Hepatocyte (in vitro differentiated cells): ENCODE measurements at regions not wholly inside any gene's neighbourhood (a gene's known extent, or its start where the extent isn't known, plus 50 kb on each side); places are given as distances from the start of the nearest gene placed in this dataset.

Source experiments
- DNase-seq: peaks from one replicate; pipeline ENCODE4 v3.0.0-alpha.2; 2016; ENCODE audit warnings: low spot score
- H2AFZ ChIP-seq: fragments of 200-600 bp; sonication (generic); 2 replicates; pipeline ENCODE4 v1.6.0; 2016; ENCODE audit warnings: antibody characterized with exemption, mild to moderate bottlenecking
- H3K27ac ChIP-seq: fragments of 200-600 bp; sonication (generic); 2 replicates; pipeline ENCODE4 v1.5.1; 2016; ENCODE audit warnings: mild to moderate bottlenecking
- H3K27me3 ChIP-seq: fragments of 200-600 bp; sonication (generic); 2 replicates; pipeline ENCODE4 v1.6.1; 2016
- H3K36me3 ChIP-seq: fragments of 200-600 bp; sonication (generic); replicated peaks from 2 replicates; pipeline ENCODE4 v1.5.1; 2016; ENCODE audit warnings: low read depth; ENCODE audit not compliant: insufficient read depth
- H3K4me1 ChIP-seq: fragments of 200-600 bp; sonication (generic); 2 replicates; pipeline ENCODE4 v1.5.1; 2016; ENCODE audit warnings: mild to moderate bottlenecking, moderate library complexity; ENCODE audit not compliant: insufficient read depth
- H3K4me2 ChIP-seq: fragments of 200-600 bp; sonication (generic); 2 replicates; pipeline ENCODE4 v1.6.0; 2016
- H3K4me3 ChIP-seq: fragments of 200-600 bp; sonication (generic); 2 replicates; pipeline ENCODE4 v1.5.1; 2016; ENCODE audit warnings: mild to moderate bottlenecking
- H3K79me2 ChIP-seq: fragments of 200-600 bp; sonication (generic); 2 replicates; pipeline ENCODE4 v1.6.0; 2017; ENCODE audit warnings: mild to moderate bottlenecking
- H3K9me2 ChIP-seq: fragments of 200-600 bp; sonication (generic); replicated peaks from 2 replicates; pipeline ENCODE4 v1.6.0; 2017; ENCODE audit warnings: mild to moderate bottlenecking; ENCODE audit not compliant: insufficient read depth
- H3K9me3 ChIP-seq: fragments of 200-600 bp; sonication (generic); 2 replicates; pipeline ENCODE4 v1.5.1; 2016; ENCODE audit warnings: low read depth, mild to moderate bottlenecking
- H4K20me1 ChIP-seq: fragments of 200-600 bp; sonication (generic); 2 replicates; pipeline ENCODE4 v1.6.0; 2016; ENCODE audit warnings: mild to moderate bottlenecking; ENCODE audit not compliant: insufficient read depth, poor library complexity, severe bottlenecking
- CTCF ChIP-seq: fragments of 200-600 bp; sonication (generic); IDR thresholded peaks from 2 replicates; pipeline ENCODE4 v1.5.1; 2016; ENCODE audit warnings: antibody characterized with exemption, mild to moderate bottlenecking; ENCODE audit not compliant: poor library complexity
- EZH2 ChIP-seq: fragments of 200-600 bp; sonication (generic); IDR thresholded peaks from 2 replicates; pipeline ENCODE4 v1.6.1; 2016; ENCODE audit warnings: antibody characterized with exemption, mild to moderate bottlenecking, borderline replicate concordance
- EZH2phosphoT487 ChIP-seq: fragments of 200-600 bp; sonication (generic); IDR thresholded peaks from one replicate; pipeline ENCODE4 v1.6.1; 2018; ENCODE audit warnings: antibody characterized with exemption, mild to moderate bottlenecking, low read depth, moderate library complexity; ENCODE audit not compliant: unreplicated experiment, severe bottlenecking
- WGBS: methylation state at CpG from one replicate; pipeline ENCODE4 v1.1.6; 2016; ENCODE audit warnings: low lambda C conversion rate; ENCODE audit errors: missing lambda C conversion rate; 5-methylcytosine and 5-hydroxymethylcytosine counted together

- 78% methylated on average over 6 of the region's 6 CpGs for WGBS
- TF ChIP-seq EZH2phosphoT487 = no peak
- TF ChIP-seq CTCF = no peak
- TF ChIP-seq EZH2 = no peak
Measured at GRCh38 chr10:78450807-78451485, 417.3 kb downstream of the RPS24 start.

GRCh38 chr10:78451592-78451991 lies 417.9 kb downstream of the RPS24 start:
- no peak overlapping the region for H2AFZ ChIP-seq
- TF ChIP-seq CTCF = no peak
- TF ChIP-seq EZH2phosphoT487 = no peak
- no peak for TF ChIP-seq EZH2
- no peaks in the 10 kb centered on the region for H3K27me3 ChIP-seq
- no peaks in the 10 kb centered on the region for H3K79me2 ChIP-seq
- H3K27ac ChIP-seq = no peak overlapping the region
- H4K20me1 ChIP-seq = no peaks in the 10 kb centered on the region
- H3K4me2 ChIP-seq = no peak overlapping the region
- no peak overlapping the region for H3K4me3 ChIP-seq
- peaks cover 20% of the 10 kb centered on the region for H3K4me1 ChIP-seq
- H3K9me2 ChIP-seq = no peaks in the 10 kb centered on the region
- WGBS = 63% methylated on average over 10 of the region's 10 CpGs
- no peaks in the 10 kb centered on the region for H3K9me3 ChIP-seq
- DNase-seq = peak; percentile 57
- no peaks in the 10 kb centered on the region for H3K36me3 ChIP-seq

More at GRCh38 chr10:78450807-78451485, 417.3 kb downstream of the RPS24 start:
- DNase-seq = no peak
- Histone ChIP-seq H3K79me2 (no peaks in the 10 kb centered on the region), H3K9me3 (no peaks in the 10 kb centered on the region), H2AFZ (no peak overlapping the region), H3K4me2 (no peak overlapping the region), H3K27ac (no peak overlapping the region), H3K9me2 (no peaks in the 10 kb centered on the region), H3K4me3 (no peak overlapping the region), H3K4me1 (peaks cover 18% of the 10 kb centered on the region), H3K36me3 (no peaks in the 10 kb centered on the region), H3K27me3 (no peaks in the 10 kb centered on the region), H4K20me1 (no peaks in the 10 kb centered on the region)

- no peaks in the 10 kb centered on the region for H3K9me2 ChIP-seq
- H3K79me2 ChIP-seq = no peaks in the 10 kb centered on the region
- no peaks in the 10 kb centered on the region for H3K36me3 ChIP-seq
- no peak overlapping the region for H3K27ac ChIP-seq
- no peak overlapping the region for H2AFZ ChIP-seq
- no peak for DNase-seq
- H3K27me3 ChIP-seq = no peaks in the 10 kb centered on the region
- H3K9me3 ChIP-seq = no peaks in the 10 kb centered on the region
- whole genome bisulfite sequencing = 83% methylated on average over 7 of the region's 7 CpGs
- peaks cover 40% of the 10 kb centered on the region for H3K4me1 ChIP-seq
- no peaks in the 10 kb centered on the region for H4K20me1 ChIP-seq
- H3K4me3 ChIP-seq = no peak overlapping the region
- TF ChIP-seq EZH2 (no peak), EZH2phosphoT487 (no peak), CTCF (no peak)
- no peak overlapping the region for H3K4me2 ChIP-seq
Measured at GRCh38 chr10:78454123-78454645, 420.5 kb downstream of the RPS24 start.

- no peak for DNase-seq
- WGBS = 66% methylated on average over 8 of the region's 8 CpGs
Measured at GRCh38 chr10:78455236-78455635, 421.6 kb downstream of the RPS24 start.

More at GRCh38 chr10:78455236-78455635, 421.6 kb downstream of the RPS24 start:
- Histone ChIP-seq H3K9me3 (no peaks in the 10 kb centered on the region), H3K4me1 (peaks cover 50% of the 10 kb centered on the region), H3K36me3 (no peaks in the 10 kb centered on the region), H3K9me2 (no peaks in the 10 kb centered on the region), H2AFZ (no peak overlapping the region), H3K4me2 (peak overlapping the region; percentile 9), H3K4me3 (no peak overlapping the region), H3K27ac (peak overlapping the region; percentile 25), H3K79me2 (no peaks in the 10 kb centered on the region), H4K20me1 (no peaks in the 10 kb centered on the region), H3K27me3 (no peaks in the 10 kb centered on the region)
- no peak for TF ChIP-seq EZH2phosphoT487
